Adrenal gland (tissue), 5 donors: ENCODE measurements at regions not wholly inside any gene's neighbourhood (a gene's known extent, or its start where the extent isn't known, plus 50 kb on each side); places are given as distances from the start of the nearest gene placed in this dataset.

Experiments
- POLR2A ChIP-seq, 2 donors: fragments of 450-650 bp; IDR thresholded peaks; one replicate each; pipeline ENCODE4 v1.6.1; 2017; ENCODE audit warnings: antibody characterized with exemption in 2 of 2, mild to moderate bottlenecking in 2 of 2, moderate library complexity in 1 of 2
- TF ChIP-seq, protein P1 (sequence below), 6 experiments: fragments of 450-650 bp in 4 of 6; fragments of 200-600 bp in 2 of 6; sonication (generic) in 1 of 6; IDR thresholded peaks; 1 replicate in 5 of 6; 2 replicates in 1 of 6; pipeline versions ENCODE4 v1.5.1 to v1.8.0; 2016 to 2021; ENCODE audit warnings: antibody characterized with exemption in 6 of 6, mild to moderate bottlenecking in 2 of 6, moderate library complexity in 1 of 6
- donor health status: DM: no; HTN: no; CAD: no.

DNA sequence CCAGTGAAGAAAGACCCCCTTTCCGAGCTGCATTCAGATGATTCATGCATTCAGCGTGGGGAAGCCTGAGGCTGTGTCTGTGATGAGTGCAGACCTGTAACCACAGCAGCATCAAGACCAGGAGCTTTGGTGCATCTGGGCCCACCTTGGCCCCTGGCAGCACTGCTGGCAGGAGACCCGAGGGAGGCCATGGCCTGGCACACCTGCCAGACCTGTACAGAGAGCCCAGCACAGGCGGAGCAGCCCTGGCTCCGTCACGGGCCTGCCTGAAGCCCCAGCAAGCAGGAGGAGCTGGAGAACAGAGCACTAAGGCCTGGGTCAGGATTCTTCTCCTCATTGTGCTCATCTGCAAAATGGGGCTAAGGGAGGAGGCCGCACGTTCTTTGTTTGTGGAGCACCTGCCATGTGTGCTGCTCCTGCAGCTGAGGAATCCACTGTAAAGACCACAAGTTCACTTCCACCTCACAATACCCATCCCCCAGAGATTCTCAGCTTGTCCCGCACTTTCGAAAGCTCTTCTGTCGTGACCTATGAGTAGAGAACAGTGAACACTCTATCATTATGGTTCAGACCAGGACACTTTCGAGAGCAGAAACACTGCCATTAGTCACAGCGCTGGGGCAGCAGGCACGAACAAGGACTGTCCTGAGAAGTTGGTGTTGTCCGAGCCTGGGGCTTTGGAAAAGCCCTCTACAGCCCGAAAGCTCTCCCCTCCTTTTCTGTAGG lies 144.4 kb upstream of the CST7 start:
- TF ChIP-seq, protein P1, sequence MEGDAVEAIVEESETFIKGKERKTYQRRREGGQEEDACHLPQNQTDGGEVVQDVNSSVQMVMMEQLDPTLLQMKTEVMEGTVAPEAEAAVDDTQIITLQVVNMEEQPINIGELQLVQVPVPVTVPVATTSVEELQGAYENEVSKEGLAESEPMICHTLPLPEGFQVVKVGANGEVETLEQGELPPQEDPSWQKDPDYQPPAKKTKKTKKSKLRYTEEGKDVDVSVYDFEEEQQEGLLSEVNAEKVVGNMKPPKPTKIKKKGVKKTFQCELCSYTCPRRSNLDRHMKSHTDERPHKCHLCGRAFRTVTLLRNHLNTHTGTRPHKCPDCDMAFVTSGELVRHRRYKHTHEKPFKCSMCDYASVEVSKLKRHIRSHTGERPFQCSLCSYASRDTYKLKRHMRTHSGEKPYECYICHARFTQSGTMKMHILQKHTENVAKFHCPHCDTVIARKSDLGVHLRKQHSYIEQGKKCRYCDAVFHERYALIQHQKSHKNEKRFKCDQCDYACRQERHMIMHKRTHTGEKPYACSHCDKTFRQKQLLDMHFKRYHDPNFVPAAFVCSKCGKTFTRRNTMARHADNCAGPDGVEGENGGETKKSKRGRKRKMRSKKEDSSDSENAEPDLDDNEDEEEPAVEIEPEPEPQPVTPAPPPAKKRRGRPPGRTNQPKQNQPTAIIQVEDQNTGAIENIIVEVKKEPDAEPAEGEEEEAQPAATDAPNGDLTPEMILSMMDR (IDR thresholded peaks at IDR 0.05): no peak
- no peak for TF ChIP-seq POLR2A (IDR thresholded peaks at IDR 0.05)
